Mesenchymal stem cell (in vitro differentiated cells and primary cell): ENCODE measurements at regions not wholly inside any gene's neighbourhood (a gene's known extent, or its start where the extent isn't known, plus 50 kb on each side); places are given as distances from the start of the nearest gene placed in this dataset.

Experiments
- DNase-seq: peaks from one replicate; pipeline ENCODE4 v3.0.0-alpha.2; 2013
- H2AFZ ChIP-seq: one replicate; pipeline ENCODE4 v1.6.1; 2013; ENCODE audit warnings: low read depth, mild to moderate bottlenecking, control low read depth, inconsistent platforms, low read length, moderate library complexity
- H2AK5ac ChIP-seq: 2 replicates; pipeline ENCODE4 v1.6.1; 2013; ENCODE audit warnings: low read length, moderate library complexity, mild to moderate bottlenecking, inconsistent platforms; ENCODE audit not compliant: severe bottlenecking
- H2BK120ac ChIP-seq: one replicate; pipeline ENCODE4 v1.6.1; 2013; ENCODE audit warnings: low read depth, mild to moderate bottlenecking, inconsistent platforms, low read length, moderate library complexity
- H2BK12ac ChIP-seq, 2 experiments: one replicate each; pipeline ENCODE4 v1.6.1; 2013; ENCODE audit warnings: inconsistent platforms in 2 of 2, low read length in 2 of 2, mild to moderate bottlenecking in 2 of 2, moderate library complexity in 2 of 2, control low read depth in 1 of 2
- H2BK15ac ChIP-seq: one replicate; pipeline ENCODE4 v1.6.1; 2013; ENCODE audit warnings: mild to moderate bottlenecking, low read depth, inconsistent platforms; ENCODE audit not compliant: poor library complexity, severe bottlenecking
- H2BK5ac ChIP-seq: 2 replicates; pipeline ENCODE4 v1.6.1; 2013; ENCODE audit warnings: low read depth, mild to moderate bottlenecking, low read length, control low read depth, inconsistent platforms; ENCODE audit not compliant: poor library complexity, severe bottlenecking
- H3K14ac ChIP-seq, 2 experiments: one replicate each; pipeline ENCODE4 v1.6.1; 2013; ENCODE audit warnings: inconsistent platforms in 2 of 2, low read length in 2 of 2, control low read depth in 1 of 2, mild to moderate bottlenecking in 1 of 2, moderate library complexity in 1 of 2
- H3K18ac ChIP-seq, 2 experiments: one replicate each; pipeline ENCODE4 v1.6.1; 2013; ENCODE audit warnings: inconsistent platforms in 2 of 2, low read length in 2 of 2, control low read depth in 1 of 2, low read depth in 1 of 2, mild to moderate bottlenecking in 1 of 2
- H3K23ac ChIP-seq, 2 experiments: one replicate each; pipeline ENCODE4 v1.6.1; 2013; ENCODE audit warnings: inconsistent platforms in 2 of 2, low read length in 2 of 2, mild to moderate bottlenecking in 2 of 2, moderate library complexity in 2 of 2, control low read depth in 1 of 2
- H3K27ac ChIP-seq: 2 replicates; pipeline ENCODE4 v1.5.1; 2013; ENCODE audit warnings: mild to moderate bottlenecking, moderate library complexity, low read length, control low read depth, inconsistent platforms; ENCODE audit not compliant: poor library complexity, severe bottlenecking
- H3K27me3 ChIP-seq, 2 experiments: 2 replicates each; pipeline versions ENCODE4 v1.6.1 to v1.7.0; 2013; ENCODE audit warnings: low read length in 2 of 2, mild to moderate bottlenecking in 2 of 2, moderate library complexity in 2 of 2, control low read depth in 1 of 2, inconsistent platforms in 1 of 2; ENCODE audit not compliant: control insufficient read depth in 1 of 2, insufficient read depth in 1 of 2
- H3K36me3 ChIP-seq, 2 experiments: 2 replicates each; pipeline versions ENCODE4 v1.6.1 to v1.7.0; 2013; ENCODE audit warnings: low read length in 2 of 2, control low read depth in 1 of 2, inconsistent platforms in 1 of 2, low read depth in 1 of 2, mild to moderate bottlenecking in 1 of 2; ENCODE audit not compliant: insufficient read depth in 2 of 2, control insufficient read depth in 1 of 2
- H3K4ac ChIP-seq, 2 experiments: one replicate each; pipeline ENCODE4 v1.6.1; 2013; ENCODE audit warnings: inconsistent platforms in 2 of 2, low read length in 2 of 2, mild to moderate bottlenecking in 2 of 2, moderate library complexity in 2 of 2, control low read depth in 1 of 2, low read depth in 1 of 2
- H3K4me1 ChIP-seq: 2 replicates; pipeline ENCODE4 v1.6.1; 2013; ENCODE audit warnings: low read depth, low read length, control low read depth; ENCODE audit not compliant: control insufficient read depth, insufficient read depth
- H3K4me2 ChIP-seq: 2 replicates; pipeline ENCODE4 v1.6.1; 2013; ENCODE audit warnings: low read length, mild to moderate bottlenecking, inconsistent platforms; ENCODE audit not compliant: poor library complexity, severe bottlenecking
- H3K4me3 ChIP-seq, 2 experiments: 2 replicates each; pipeline versions ENCODE4 v1.5.1 to v1.7.0; 2013; ENCODE audit warnings: low read length in 2 of 2, mild to moderate bottlenecking in 2 of 2, control low read depth in 1 of 2, low read depth in 1 of 2; ENCODE audit not compliant: insufficient read depth in 1 of 2
- H3K79me1 ChIP-seq: replicated peaks from 2 replicates; pipeline ENCODE4 v1.6.1; 2013; ENCODE audit warnings: mild to moderate bottlenecking, control low read depth, low read length, inconsistent platforms; ENCODE audit not compliant: poor library complexity, severe bottlenecking
- H3K9ac ChIP-seq: 2 replicates; pipeline ENCODE4 v1.7.0; 2013; ENCODE audit warnings: mild to moderate bottlenecking, low read length, moderate library complexity
- H3K9me3 ChIP-seq: 2 replicates; pipeline ENCODE4 v1.7.0; 2013; ENCODE audit warnings: mild to moderate bottlenecking, low read length; ENCODE audit not compliant: control insufficient read depth
- H4K8ac ChIP-seq: one replicate; pipeline ENCODE4 v1.6.1; 2013; ENCODE audit warnings: inconsistent platforms, mild to moderate bottlenecking, low read length, moderate library complexity
- H4K91ac ChIP-seq: one replicate; pipeline ENCODE4 v1.6.1; 2013; ENCODE audit warnings: mild to moderate bottlenecking, low read length, inconsistent platforms
- WGBS: methylation state at CpG from one replicate; pipeline ENCODE4 v1.1.7; 2013; ENCODE audit warnings: mixed read lengths; 5-methylcytosine and 5-hydroxymethylcytosine counted together

GRCh38 chr17:31674305-31674704 lies 184.7 kb downstream of the COPRS start:
- no peaks in the 10 kb centered on the region for H3K79me1 ChIP-seq
- H2AK5ac ChIP-seq, result no peak overlapping the region
- H3K4me2 ChIP-seq, result no peak overlapping the region
- H3K9me3 ChIP-seq, result no peaks in the 10 kb centered on the region
- H3K4ac ChIP-seq, result no peak overlapping the region
- peak overlapping the region; percentile 49 for H2BK15ac ChIP-seq
- no peak overlapping the region for H4K91ac ChIP-seq
- H2AFZ ChIP-seq, result no peak overlapping the region
- no peak overlapping the region for H3K9ac ChIP-seq
- no peaks in the 10 kb centered on the region for H3K36me3 ChIP-seq
- no peak overlapping the region for H4K8ac ChIP-seq
- H3K14ac ChIP-seq, result no peak overlapping the region
- no peak for DNase-seq
- WGBS, result 58% methylated on average over 8 of the region's 8 CpGs
- peaks cover 5 to 8% of the 10 kb centered on the region in 2 experiments for H3K27me3 ChIP-seq
- H2BK12ac ChIP-seq, result no peak overlapping the region
- H3K4me3 ChIP-seq, result peak overlapping the region in 1 of 2 experiments; percentile 34
- H3K27ac ChIP-seq, result no peak overlapping the region
- H3K23ac ChIP-seq, result no peak overlapping the region
- no peak overlapping the region for H2BK5ac ChIP-seq
- H2BK120ac ChIP-seq, result no peak overlapping the region
- peak overlapping the region in 1 of 2 experiments; percentile 1 for H3K18ac ChIP-seq
- H3K4me1 ChIP-seq, result peaks cover 8% of the 10 kb centered on the region

DNA sequence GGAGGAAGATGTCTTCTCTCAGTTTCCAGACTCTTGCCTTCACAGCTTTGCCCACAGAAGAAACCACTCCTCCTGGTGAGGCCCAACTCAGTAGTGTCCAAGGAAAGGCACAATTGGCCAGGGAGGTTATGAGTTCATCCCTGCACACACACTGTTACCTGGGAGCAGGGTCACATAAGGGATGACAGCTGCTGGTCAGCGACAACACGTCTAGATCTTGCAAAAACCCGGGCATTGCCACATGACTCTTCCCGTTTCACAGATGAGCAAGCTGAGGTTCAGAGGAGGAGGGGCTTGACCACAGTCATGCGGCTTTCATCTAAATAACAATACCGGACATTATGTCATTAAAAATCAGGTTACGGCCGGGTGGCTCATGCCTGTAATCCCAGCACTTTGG lies 186.0 kb downstream of the COPRS start:
- Histone ChIP-seq H3K4me1 (peaks cover 8% of the 10 kb centered on the region), H3K18ac (no peak overlapping the region), H3K23ac (no peak overlapping the region), H3K36me3 (no peaks in the 10 kb centered on the region), H2BK12ac (peak overlapping the region in 1 of 2 experiments; percentile 23), H3K79me1 (no peaks in the 10 kb centered on the region), H3K14ac (no peak overlapping the region), H4K8ac (no peak overlapping the region), H3K4me2 (no peak overlapping the region), H4K91ac (no peak overlapping the region), H3K27ac (no peak overlapping the region), H2BK5ac (no peak overlapping the region), H3K4me3 (no peak overlapping the region), H2AK5ac (no peak overlapping the region), H2BK15ac (no peak overlapping the region), H3K27me3 (peaks cover 5 to 8% of the 10 kb centered on the region in 2 experiments), H3K4ac (no peak overlapping the region), H3K9ac (no peak overlapping the region), H2BK120ac (no peak overlapping the region), H3K9me3 (no peaks in the 10 kb centered on the region), H2AFZ (no peak overlapping the region)
- 72% methylated on average over 8 of the region's 8 CpGs for WGBS
- DNase-seq, result no peak

GRCh38 chr17:31672161-31672819 lies 186.8 kb downstream of the COPRS start:
- Histone ChIP-seq H3K79me1 (no peaks in the 10 kb centered on the region), H2BK5ac (no peak overlapping the region), H3K9me3 (no peaks in the 10 kb centered on the region), H3K27me3 (peaks cover 5 to 8% of the 10 kb centered on the region in 2 experiments), H3K36me3 (no peaks in the 10 kb centered on the region), H2AK5ac (no peak overlapping the region), H2BK12ac (no peak overlapping the region), H3K4me2 (no peak overlapping the region), H3K23ac (no peak overlapping the region), H2BK120ac (no peak overlapping the region), H2AFZ (no peak overlapping the region), H4K8ac (no peak overlapping the region), H3K27ac (no peak overlapping the region), H3K14ac (no peak overlapping the region), H3K18ac (no peak overlapping the region), H3K9ac (no peak overlapping the region), H3K4ac (no peak overlapping the region), H3K4me1 (peaks cover 8% of the 10 kb centered on the region), H4K91ac (no peak overlapping the region), H3K4me3 (no peak overlapping the region), H2BK15ac (no peak overlapping the region)
- 92% methylated on average over 3 of the region's 7 CpGs for WGBS
- no peak for DNase-seq

DNA sequence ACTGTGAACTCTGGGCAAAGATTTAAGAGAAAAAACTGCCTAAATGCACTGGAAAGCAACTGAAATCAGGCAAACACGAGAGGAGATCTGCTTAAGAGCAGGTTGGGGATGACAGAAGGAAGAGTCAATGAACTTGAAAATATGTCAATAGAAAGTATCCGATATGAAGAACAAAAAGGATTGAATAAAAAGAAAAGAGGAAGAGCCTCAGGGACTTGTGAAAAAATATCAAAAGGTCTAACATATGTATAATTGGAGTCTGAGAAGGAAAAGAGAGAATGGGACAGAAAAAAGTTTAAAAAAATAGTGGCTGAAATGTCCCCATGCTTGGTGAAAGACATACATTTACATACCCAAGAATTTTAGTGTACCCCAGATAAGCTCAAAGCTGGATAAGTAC lies 195.5 kb downstream of the COPRS start:
- Histone ChIP-seq H3K9me3 (peaks cover 57% of the 10 kb centered on the region), H3K4me2 (no peak overlapping the region), H3K27ac (no peak overlapping the region), H2AK5ac (no peak overlapping the region), H2BK120ac (no peak overlapping the region), H2BK5ac (no peak overlapping the region), H3K27me3 (peaks cover 11 to 15% of the 10 kb centered on the region in 2 experiments), H3K4me3 (peak overlapping the region in 1 of 2 experiments; percentile 20), H4K91ac (no peak overlapping the region), H4K8ac (no peak overlapping the region), H3K9ac (no peak overlapping the region), H3K79me1 (no peaks in the 10 kb centered on the region), H3K36me3 (no peaks in the 10 kb centered on the region), H3K23ac (no peak overlapping the region), H3K18ac (no peak overlapping the region), H3K4ac (no peak overlapping the region), H2BK15ac (no peak overlapping the region), H2AFZ (no peak overlapping the region), H3K4me1 (no peaks in the 10 kb centered on the region), H2BK12ac (no peak overlapping the region), H3K14ac (no peak overlapping the region)
- DNase-seq, result peak; percentile 49
- 88% methylated on average over 2 of the region's 2 CpGs for WGBS
